ENCODE measurements at regions not wholly inside any gene's neighbourhood (a gene's known extent, or its start where the extent isn't known, plus 50 kb on each side); places are given as distances from the start of the nearest gene placed in this dataset.
"Not testable (repeated sequence)": the region's sequence is repeated elsewhere in the genome, so short reads cannot be mapped to it uniquely, and the experiment has no call there.

DNA sequence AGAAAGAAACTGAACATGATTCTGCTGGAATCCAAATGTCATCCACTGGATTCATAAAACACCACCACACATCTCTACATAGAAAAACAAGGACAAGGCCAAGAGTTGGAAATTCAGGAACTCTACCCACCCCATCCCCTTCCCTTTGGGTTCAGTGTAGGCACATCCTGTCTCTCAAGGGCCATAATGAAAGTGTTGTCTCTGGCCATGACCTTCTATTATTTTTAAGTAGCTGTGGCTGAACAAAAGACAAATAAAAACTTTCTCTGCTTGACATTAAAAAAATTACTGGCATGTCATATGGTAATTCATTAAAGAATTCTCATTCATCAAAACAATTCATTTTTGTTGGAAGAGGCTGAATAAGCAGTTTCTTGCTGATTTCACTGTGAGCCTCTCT, 54.9 kb upstream of the ZBTB18 start:
- DNase-seq: no peak

DNA sequence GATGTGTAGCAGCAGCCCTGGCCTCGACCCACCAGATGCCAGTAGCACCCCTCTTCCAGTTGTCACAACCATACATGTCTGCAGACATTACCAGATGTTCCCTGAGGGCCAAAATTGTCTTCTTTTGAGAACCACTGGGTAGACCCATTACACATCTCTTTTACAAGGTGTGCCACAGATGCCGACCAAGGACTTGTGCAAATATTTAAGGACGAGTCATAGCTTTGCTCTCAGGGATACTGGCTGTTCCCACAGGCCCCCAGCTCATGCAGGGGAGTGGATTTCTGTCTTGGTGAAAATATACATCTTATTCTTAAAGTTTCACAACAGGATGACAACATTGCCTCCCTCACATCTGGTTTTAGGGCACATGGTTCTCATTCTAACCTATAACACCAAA, 59.4 kb upstream of the ZBTB18 start:
- no peak for DNase-seq

DNA sequence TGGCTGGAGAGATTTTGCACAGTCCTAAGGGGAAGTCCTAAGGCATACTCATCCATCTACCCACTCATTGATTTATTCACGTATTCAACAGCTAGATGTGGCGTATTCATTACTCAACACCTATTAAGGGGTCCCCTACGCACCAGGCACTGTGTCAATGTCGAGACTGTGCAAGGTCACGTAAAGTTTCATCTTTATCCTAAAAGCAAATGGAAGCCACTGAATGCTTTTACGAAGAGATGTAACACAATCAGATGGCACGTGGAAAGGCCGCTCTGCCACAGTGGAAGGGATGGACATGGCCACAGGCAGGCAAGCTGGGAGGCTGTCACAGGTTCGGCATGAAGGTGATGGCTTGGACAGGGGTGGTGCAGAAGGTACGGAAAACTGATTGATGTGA, 66.3 kb upstream of the ZBTB18 start:
- no peak for DNase-seq

DNA sequence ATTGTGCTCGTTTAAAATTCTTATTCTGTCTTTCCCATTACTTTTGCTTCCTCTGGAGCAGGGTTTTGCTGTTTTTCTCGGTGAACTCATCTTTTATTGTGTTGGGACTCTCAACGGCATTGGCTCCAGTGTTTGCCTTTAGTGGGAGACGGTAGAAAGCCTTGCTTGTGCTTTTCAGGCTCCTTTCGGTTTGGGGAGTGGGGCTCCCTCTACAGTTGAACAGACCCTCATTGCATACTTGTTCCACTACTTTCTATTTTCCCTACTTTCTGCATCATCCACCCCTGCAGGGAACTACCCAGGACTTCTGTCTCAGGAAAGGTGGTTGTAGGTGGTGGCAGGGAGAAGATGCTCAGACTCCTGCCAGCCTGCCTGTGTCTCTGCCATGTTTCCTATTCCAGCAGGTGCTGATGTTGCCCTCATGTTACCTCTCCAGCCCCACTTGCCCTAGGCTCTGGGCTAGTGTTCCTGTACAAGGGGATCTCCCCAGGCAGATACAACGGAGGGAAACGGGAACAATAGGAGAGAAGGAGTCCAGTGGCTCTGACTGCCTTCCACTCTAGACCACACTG, 68.5 kb upstream of the ZBTB18 start:
- DNase-seq: no peak

DNA sequence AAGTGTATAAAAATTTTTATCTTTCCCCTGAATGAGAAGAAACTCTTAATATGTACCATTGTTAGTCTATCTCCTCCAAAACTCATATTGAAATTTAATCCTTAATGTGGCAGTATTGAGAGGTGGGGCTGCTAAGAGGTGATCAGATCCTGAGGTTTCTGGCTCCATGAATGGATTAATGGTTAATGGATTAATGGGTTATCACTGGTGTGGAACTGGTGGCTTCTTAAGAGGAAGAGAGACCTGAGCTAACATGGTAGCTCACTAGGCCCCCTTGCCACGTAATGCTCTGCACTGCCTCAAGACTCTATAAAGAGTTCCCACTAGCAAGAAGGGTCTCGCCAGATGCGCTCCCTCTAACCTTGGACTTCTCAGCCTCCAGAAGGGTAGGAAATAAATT, 70.6 kb upstream of the ZBTB18 start:
- DNase-seq: no peak

DNA sequence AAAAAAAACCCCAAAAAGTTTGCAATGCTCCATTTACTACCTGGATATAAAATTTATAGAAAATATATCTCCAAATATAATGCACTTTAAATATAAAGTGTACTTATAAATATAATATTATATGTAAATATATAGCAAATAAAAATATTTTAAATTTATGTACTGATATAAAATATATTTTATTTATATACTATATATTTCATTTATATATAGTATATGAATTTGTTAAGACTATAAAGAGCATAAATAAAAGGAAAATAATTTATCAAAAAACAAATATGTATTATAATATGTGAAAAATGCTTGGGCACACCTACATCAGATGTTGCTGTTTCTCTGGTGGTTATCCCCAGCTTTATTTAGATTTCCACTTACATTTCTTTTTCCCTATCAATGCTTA, 71.0 kb upstream of the ZBTB18 start:
- no peak for DNase-seq

DNA sequence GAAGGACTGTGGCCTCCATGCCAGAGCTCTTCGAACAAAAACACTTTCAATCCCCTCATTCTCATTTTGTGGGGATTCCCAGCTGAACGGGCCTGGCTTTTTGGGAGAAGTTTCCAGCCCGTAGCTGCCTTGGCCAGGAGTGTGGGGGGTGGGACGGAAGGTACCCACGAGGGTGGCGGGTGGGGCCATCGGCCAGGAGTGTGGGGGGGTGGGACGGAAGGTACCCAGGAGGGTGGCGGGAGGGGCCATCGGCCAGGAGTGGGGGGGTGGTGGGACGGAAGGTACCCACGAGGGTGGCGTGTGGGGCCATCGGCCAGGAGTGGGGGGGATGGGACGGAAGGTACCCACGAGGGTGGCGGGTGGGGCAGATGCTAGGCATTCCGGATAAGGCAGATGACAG, 71.7 kb upstream of the ZBTB18 start:
- DNase-seq: no peak

DNA sequence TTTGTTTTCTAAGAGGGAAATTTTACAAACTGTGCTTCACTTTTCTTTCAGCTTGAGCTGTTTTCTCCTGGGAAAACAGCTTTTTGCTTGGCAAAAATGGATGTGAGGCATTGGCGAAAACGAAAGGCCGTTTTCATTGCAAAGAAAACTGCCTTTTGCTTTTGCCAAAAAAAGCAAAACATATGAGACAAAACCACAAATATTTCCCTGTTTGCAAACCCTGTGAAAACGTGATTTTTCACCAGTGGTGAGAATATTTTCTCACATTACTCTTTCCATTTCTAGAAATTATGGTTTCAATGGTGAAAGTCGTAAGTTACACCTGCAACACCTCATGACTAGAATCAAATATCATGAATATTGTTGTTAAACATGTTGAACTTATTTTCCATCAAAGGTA, 74.0 kb upstream of the ZBTB18 start:
- no peak for DNase-seq

DNA sequence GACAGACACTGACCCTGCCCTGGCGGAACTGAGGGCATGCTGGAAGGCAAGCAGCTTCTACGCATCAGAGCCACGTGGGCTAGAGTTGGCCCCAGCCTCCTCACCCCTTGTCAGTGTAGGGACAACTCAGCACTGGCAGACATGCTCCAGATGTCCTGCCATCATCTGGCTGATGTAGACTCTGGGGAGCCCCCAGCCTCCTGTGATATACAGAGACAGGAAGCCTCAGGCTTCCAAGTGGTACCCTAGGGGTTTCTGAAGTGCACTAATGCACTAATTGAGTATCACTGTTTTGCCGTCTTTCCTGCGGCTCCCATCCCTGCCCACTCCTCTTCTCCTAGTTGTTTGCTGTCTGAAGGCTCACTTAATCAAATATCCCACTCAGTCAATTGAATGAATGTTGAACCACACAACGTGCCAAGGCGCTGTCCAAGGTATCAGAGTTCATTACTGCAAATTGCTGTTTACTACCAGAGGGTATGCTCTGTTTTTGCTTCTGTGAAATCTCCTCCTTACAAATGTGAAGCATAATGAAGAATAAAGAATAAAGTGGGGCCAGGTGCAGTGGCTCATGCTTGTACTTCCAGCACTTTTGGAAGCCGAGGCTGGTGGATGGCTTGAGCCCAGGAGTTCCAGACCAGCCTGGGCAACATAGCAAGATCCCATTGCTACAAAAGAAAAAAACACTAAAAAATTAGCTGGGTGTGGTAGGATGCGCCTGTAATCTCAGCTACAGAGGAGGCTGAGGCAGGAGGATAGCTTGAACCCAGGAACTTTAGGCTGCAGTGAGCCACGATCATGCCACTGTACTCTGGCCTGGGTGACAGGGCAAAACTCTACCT, 76.4 kb upstream of the ZBTB18 start:
- peak; percentile 71 for DNase-seq

DNA sequence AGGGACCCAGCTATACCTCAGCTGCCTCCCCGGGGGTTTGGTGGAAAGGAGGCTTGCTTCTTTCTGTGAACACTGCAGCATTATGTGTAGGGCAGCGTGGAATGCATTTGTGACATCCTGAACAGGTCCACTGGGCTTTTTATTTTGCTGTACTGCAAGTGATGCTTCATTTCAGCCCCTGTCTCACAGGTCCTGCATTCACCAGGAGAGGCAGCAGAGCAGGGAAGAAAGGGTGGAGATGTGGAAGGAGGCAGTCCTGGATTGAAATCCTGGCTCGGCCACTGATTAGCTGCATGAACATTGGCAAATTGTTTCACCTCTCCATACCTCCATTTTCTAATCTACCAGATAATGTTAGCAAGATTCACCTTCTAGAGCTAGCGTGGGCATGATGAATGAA, 77.9 kb upstream of the ZBTB18 start:
- no peak for DNase-seq

DNA sequence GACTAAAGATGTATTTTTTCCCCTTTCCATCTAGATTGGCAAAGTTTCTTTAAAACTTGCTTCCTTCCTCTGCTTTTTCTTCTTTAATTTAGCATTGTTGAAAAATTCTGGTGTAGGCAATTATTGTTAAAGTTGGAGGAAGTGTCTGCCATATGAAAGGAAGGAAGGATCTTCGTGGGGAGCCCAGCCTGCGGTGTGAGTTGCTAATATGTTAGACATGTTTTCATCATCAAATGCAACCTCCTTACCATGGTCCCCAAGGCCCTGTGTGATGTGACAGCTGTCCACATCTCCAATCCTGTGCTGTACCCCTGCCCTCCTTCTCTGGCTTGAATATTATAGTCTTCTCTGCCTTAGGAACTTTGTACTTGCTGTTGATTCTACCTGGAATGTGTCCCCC, 81.0 kb upstream of the ZBTB18 start:
- DNase-seq: no peak

DNA sequence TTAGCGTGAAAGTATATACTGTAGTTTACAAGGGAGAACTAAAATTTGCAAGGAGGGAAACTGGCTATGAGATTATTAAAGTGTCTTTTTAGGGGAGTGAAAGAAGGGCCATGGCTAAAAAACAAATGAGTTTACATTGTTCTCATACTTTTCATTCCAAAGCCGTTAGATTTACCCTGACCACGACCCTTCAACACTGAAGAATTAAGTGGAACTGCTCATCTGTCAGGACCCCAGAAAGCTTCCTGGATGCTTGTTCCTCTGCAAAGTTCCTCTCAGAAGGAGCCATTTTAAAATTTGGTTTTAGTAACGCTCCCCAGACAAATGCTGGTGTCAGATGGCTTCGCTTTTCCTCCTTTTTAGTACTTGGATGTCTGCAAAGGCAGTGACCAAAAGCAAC, 82.7 kb upstream of the ZBTB18 start:
- no peak for DNase-seq

DNA sequence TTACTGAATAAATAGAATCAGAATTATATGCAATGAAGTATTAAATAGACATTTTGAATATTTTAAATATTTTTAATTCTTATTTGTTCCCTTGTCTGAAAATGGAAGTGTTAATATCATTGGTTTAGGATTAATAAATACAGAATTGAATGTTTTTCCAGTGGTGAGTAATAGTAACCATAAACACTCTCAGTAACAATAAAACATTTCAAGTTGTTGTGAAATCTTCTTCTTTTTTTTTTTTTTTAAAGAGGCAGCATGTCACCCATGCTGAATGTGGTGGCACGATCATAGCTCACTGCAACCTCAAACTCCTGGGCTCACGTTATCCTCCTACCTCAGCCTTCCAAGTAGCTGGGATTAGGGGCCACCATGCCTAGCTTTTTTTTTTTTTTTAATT, 86.2 kb upstream of the ZBTB18 start:
- DNase-seq: no peak

DNA sequence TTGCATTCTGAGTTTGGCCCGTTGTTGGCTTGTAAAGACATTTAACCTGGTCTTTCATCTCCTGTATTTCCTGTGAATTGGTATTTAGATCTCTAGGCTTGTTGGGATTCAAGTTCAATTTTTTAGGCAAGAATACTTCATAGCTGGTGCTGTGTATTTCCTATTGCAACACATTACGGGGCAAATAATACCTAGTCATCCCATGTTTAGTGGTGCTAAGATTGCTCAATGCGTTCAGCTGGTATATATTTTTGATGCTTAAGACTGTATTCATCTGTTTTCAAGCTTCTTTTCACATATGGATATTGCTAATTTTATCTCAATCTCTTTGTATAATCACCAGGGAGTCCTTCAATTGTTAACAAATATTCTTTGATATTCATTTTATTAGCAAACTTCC, 87.5 kb upstream of the ZBTB18 start:
- no peak for DNase-seq

DNA sequence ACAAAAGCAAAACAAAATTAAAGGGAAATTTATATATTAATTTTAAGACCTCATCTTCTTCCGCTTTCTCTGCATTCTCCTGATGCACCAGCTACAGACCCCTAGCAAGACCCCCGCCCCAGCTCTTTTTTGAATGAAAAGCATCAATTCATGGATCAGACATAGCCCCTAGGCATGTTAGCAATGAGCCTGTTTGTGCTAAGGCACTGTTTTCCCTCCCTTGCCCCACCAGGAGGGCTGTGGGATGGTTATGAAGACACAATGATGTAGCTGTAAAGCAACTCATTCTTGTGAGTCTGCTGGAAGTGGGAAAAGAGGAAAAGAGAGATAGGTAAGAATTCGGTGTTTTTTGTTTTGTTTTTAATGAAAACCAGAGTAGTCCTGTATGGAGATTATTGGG, 88.5 kb upstream of the ZBTB18 start:
- no peak for DNase-seq

DNA sequence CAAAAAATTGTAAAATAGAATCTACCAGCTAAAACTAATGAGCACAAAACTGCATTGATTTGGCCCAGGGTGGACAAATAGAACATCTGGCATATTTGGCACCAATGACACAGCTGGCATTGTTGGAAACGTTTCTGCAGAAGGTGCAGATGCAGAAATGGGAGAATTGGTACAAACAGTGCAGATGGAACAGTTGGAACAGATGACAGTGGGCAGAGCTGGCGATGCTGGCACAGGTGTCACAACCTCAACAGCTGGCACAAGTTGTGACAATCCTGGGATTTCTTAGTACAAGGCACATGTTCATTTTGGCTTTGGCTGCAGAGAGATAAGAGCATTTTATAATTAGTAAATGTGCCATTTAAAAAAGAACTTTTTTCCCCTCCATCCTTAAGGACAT, 91.1 kb upstream of the ZBTB18 start:
- peak; percentile 92 for DNase-seq

DNA sequence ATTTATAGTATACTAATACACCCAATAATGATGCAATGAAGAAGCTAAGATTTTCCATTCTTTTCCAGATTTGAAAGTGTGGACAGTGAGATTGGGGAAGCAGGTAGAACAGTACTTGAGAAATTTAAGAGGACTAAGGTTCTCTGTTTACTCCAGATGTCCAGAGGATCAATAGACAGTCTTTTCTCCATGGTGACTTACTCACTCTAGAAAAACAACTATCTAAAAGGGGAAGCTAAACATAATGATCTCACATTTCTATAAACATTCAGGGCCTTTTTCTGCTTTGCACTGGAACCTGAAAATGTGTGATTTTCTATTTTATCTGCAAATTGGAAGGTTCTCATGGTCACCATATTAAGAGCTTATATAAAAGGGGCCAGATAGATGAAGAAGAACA, 93.9 kb upstream of the ZBTB18 start:
- DNase-seq: no peak

DNA sequence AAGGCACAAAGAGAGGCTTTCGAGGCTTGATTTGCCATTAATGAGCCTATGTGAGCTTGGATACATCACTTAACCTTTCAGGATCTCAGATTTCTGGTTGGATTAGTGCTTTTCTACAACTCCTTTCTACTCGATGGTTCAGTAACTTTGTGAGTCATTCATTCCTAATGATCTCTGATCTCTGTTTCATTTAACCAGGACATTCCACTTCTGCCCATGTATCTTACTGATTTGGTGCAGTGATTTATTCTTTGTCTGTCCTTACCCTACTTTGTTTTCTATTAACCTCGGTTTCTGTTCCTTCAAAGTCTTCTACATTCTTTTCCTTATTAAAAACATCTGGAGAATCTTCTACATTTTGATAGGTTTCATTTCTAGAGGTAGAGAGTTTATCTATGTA, 94.6 kb upstream of the ZBTB18 start:
- no peak for DNase-seq

DNA sequence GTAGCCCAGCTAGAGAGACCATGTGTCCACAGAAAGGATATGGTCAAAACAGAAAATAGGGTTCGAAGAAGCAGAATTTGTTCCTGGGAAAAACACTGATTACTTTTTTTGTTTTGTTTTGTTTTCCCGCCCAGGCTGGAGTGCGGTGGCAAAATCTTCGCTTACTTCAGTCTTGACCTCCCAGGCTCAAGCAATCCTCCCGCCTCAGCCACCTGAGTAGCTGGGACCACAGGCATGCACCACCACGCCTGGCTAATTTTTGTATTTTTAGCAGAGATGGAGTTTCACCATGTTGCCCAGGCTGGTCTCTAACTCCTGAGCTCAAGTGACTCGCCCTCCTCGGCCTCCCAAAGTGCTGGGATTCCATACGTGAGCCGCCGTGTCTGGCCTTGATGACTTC, 99.9 kb upstream of the ZBTB18 start:
- not testable (repeated sequence) for DNase-seq

DNA sequence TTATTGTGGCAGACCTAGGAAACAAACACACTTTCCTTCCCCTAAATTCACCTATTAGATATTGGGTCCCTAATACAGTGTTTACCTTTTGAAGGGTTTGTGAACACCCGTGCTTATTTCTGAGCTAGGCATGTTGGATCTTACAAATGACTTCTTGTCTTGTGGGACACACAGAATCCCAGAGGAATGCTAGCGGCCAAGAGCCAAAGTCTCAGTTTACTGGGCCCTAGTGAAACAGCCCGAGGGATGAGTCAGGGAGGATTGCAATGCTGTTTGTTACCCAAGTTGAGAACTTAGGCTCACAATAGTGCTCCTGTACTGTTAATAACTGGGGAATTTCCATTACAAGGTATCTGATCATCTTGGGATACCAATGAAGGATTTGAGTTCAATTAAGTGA, 100.1 kb upstream of the AKT3 start:
- DNase-seq: peak; percentile 52

DNA sequence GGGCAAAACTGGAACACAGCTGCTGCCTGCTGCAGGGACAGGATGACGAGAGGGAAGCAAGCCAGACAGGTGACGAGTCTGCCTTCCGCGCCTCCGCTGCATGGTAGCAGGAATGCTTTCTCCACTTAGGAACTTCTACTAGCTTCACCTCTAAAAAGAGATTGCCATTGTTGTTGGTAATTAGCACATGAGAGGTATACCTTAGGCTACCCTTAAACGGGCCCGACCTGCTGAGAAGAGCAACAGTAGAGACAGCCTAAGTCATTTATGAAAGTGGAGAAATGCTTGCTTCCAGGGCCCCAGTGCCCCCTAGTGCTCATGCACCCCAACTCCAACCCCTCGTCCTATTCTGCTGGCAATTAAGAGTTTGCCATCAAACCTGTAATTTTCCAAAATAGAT, 96.9 kb upstream of the AKT3 start:
- DNase-seq: peak; percentile 12

DNA sequence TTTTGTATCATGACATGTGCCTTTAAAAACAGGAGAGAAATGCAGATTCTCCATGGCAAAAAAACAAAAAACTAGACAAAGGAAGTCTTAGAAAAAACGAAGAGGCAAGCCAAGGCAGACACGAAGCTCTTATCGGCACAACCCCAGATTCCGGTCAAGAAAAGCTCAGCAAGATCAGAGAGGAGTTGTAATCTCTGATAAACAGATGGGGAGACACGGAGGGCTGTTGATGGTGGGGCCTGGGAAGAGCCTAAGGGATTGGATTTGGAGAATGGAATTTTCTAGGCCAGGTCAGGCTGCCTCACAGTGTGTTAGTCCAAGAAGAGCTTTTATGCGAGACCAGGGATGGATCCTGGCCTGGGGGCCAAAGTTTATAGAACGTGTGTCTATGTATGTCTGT, 96.2 kb upstream of the AKT3 start:
- no peak for DNase-seq

DNA sequence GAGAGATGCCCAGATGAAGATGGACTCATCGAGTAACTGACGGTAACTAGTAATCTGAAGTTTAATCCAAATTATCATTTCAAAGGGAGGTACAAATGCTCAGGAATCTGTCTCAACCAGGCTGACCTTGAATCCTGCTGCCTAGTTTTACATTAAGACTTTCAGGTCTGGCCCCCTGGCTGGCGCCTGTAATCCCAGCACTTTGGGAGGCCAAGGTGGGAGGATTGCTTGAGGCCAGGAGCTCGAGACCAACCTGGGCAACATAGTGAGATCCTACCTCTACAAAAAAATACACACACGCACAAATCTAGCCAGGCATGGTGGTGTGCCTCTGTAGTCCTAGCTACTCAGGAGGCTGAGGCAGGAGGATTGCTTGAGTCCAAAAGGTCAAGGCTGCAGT, 95.7 kb upstream of the AKT3 start:
- no peak for DNase-seq

DNA sequence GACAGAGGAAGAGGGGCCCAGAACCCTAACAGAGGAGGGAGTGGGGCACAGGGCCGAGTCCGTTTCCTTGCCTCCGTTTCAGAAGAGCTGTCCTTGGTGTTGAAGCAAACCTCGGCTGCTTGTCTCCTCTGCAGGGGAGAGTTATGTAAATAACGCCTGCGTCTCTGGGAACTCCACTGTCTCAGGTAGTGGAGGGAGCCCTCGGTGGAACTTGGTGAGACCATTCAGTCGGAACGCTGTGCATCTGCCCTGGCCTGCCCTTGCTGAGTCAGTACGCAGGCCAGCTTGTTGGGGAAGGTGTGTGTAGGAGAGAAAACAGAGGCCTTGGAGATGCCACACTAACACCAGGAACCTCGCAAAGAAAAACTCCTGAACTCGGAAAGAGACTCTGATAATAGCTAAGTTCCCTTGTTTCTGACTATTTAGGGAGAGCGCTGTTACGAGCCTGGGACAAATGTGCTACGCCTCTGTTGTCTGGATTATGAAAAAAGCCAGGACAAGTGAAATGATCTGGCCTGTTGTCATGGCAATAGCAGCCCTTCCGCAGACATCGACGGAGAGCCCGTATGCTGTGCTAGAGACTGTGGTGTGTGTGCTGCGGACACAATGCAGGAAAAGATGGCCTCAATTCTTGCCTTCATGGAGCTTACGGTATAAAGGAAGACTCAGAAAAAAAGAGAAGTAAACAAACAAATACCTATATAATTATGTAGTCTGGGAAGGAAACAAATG, 94.6 kb upstream of the AKT3 start:
- DNase-seq: peak; percentile 62

Measured in NCI-H2171 treated with DMSO at 0.1 percent for 48 hours (cell line).